ENCODE measurements at regions not wholly inside any gene's neighbourhood (a gene's known extent, or its start where the extent isn't known, plus 50 kb on each side); places are given as distances from the start of the nearest gene placed in this dataset.

- Mint-ChIP-seq H3K36me3 (ENCODE audit: low read depth) (no peaks in the 10 kb centered on the region), H3K9me3 (no peaks in the 10 kb centered on the region), H3K4me1 (ENCODE audit: low read depth) (no peaks in the 10 kb centered on the region), H3K27me3 (ENCODE audit: low read depth) (no peaks in the 10 kb centered on the region), H3K4me3 (no peak overlapping the region), H3K27ac (no peak overlapping the region)
- no peak for DNase-seq (ENCODE audit: low spot score)
These were observed 127.0 kb upstream of the PMFBP1 start for GRCh38 chr16:72298961-72299360.

DNA sequence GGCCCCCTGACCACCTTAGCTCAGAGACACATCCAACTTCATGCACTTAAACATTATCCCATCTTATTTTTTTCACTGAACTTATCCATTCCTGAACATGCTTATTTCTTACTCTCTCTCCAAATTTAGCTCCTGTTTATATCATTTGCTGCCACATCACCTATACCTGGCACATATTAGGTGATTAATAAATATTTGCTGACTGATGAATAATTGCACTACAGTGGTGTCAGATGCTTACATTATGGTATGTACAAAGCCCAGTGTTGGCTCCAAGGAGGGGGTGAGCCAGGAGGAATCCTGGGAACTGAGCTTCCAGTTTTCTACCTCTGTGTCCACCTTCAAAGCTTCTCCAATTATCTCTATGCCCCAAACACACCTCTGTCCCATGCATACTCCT is 124.0 kb upstream of the PMFBP1 start:
- H3K36me3 Mint-ChIP-seq (ENCODE audit: low read depth): no peaks in the 10 kb centered on the region
- no peak overlapping the region for H3K4me3 Mint-ChIP-seq
- H3K27ac Mint-ChIP-seq: no peak overlapping the region
- no peaks in the 10 kb centered on the region for H3K27me3 Mint-ChIP-seq (ENCODE audit: low read depth)
- H3K4me1 Mint-ChIP-seq (ENCODE audit: low read depth): no peaks in the 10 kb centered on the region
- no peaks in the 10 kb centered on the region for H3K9me3 Mint-ChIP-seq
- DNase-seq (ENCODE audit: low spot score): no peak

GRCh38 chr16:72291531-72291981 is 119.6 kb upstream of the PMFBP1 start:
- no peak overlapping the region for H3K4me3 Mint-ChIP-seq
- H3K4me1 Mint-ChIP-seq (ENCODE audit: low read depth): no peaks in the 10 kb centered on the region
- no peaks in the 10 kb centered on the region for H3K27me3 Mint-ChIP-seq (ENCODE audit: low read depth)
- no peaks in the 10 kb centered on the region for H3K9me3 Mint-ChIP-seq
- H3K27ac Mint-ChIP-seq: no peak overlapping the region
- H3K36me3 Mint-ChIP-seq (ENCODE audit: low read depth): no peaks in the 10 kb centered on the region
- no peak for DNase-seq (ENCODE audit: low spot score)

GRCh38 chr16:72291121-72291520 is 119.2 kb upstream of the PMFBP1 start:
- Mint-ChIP-seq H3K4me3 (no peak overlapping the region), H3K36me3 (ENCODE audit: low read depth) (no peaks in the 10 kb centered on the region), H3K9me3 (no peaks in the 10 kb centered on the region), H3K27me3 (ENCODE audit: low read depth) (no peaks in the 10 kb centered on the region), H3K4me1 (ENCODE audit: low read depth) (no peaks in the 10 kb centered on the region), H3K27ac (no peak overlapping the region)
- DNase-seq (ENCODE audit: low spot score): no peak

DNA sequence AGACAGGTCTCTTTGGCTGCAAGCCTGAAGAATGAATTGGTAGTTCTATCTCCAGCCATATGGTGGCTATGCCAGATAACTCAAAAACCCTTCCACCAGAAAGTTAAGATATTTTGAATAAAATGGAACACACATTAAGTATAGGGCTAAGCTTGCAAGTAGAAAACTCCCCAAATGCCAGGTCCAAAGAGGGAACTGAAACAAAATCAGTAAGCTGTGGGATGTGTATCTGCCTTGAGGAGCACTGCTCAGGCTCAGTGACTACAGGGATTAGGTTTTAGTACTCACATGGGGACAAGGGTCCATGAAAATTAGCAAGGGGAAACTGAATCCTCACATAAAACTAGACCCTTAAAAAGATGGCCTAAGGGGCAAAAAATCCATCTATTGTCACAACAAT is 115.7 kb upstream of the PMFBP1 start:
- Mint-ChIP-seq H3K9me3 (no peaks in the 10 kb centered on the region), H3K4me1 (ENCODE audit: low read depth) (no peaks in the 10 kb centered on the region), H3K4me3 (no peak overlapping the region), H3K27me3 (ENCODE audit: low read depth) (no peaks in the 10 kb centered on the region), H3K27ac (no peak overlapping the region), H3K36me3 (ENCODE audit: low read depth) (no peaks in the 10 kb centered on the region)
- DNase-seq (ENCODE audit: low spot score): no peak

DNA sequence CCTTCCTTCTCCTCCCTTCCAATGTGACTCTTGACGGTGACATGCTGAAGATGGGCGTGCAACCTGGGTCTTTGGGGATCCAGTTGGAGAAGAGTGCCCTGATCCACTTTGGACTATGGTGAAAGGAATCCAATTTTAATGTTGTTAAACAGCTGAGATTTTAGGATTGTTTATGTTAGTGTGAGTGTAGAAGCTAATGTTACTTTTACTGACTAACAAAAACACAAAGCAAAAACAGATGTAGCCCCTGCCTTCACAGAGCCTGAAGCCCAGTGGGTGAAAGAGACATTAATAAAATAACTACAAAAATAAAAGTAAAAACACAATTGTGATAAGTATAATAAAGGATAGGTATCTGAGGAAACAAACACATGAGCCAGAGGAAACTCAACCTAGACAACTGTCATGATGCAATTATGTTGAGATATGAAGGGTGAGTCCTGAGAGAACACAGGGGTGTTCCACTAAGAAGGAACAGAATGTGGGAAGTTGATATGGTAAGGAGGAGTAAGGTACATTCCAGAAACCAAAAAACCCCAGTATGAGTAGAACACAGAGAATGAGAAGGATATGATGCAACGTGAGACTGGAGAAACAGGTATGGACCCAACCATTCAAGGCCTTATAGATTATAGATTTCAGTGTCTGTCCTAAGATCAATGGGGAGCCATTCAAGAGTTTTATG is 115.1 kb upstream of the PMFBP1 start:
- Mint-ChIP-seq H3K27me3 (ENCODE audit: low read depth) (no peaks in the 10 kb centered on the region), H3K9me3 (no peaks in the 10 kb centered on the region), H3K36me3 (ENCODE audit: low read depth) (no peaks in the 10 kb centered on the region), H3K4me3 (no peak overlapping the region), H3K4me1 (ENCODE audit: low read depth) (no peaks in the 10 kb centered on the region), H3K27ac (no peak overlapping the region)
- no peak for DNase-seq (ENCODE audit: low spot score)

GRCh38 chr16:72285728-72286127 is 113.8 kb upstream of the PMFBP1 start:
- no peaks in the 10 kb centered on the region for H3K4me1 Mint-ChIP-seq (ENCODE audit: low read depth)
- H3K9me3 Mint-ChIP-seq: no peaks in the 10 kb centered on the region
- no peaks in the 10 kb centered on the region for H3K27me3 Mint-ChIP-seq (ENCODE audit: low read depth)
- H3K4me3 Mint-ChIP-seq: no peak overlapping the region
- no peak for DNase-seq (ENCODE audit: low spot score)
- no peak overlapping the region for H3K27ac Mint-ChIP-seq
- no peaks in the 10 kb centered on the region for H3K36me3 Mint-ChIP-seq (ENCODE audit: low read depth)

DNA sequence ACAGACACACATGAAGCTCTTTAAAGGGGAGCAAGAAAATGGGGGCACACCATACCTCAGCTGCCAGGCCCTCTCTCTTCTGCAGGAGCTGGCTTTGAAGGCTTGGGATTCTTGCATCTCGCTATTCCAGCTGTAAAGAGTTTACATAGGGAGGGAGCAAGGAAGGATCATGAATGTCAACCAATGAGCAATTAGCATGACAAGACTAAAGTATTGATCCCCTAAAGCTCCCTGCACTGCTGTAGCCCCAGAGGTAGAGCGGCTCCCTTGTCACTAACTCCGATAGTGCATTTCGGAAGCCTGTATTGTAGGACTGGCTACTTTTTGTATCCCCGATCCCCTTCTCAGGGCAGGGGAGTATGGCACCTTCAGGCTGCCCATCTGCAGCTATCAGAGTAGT is 113.4 kb upstream of the PMFBP1 start:
- no peaks in the 10 kb centered on the region for H3K9me3 Mint-ChIP-seq
- no peak overlapping the region for H3K27ac Mint-ChIP-seq
- no peaks in the 10 kb centered on the region for H3K4me1 Mint-ChIP-seq (ENCODE audit: low read depth)
- no peak overlapping the region for H3K4me3 Mint-ChIP-seq
- H3K27me3 Mint-ChIP-seq (ENCODE audit: low read depth): no peaks in the 10 kb centered on the region
- DNase-seq (ENCODE audit: low spot score): no peak
- H3K36me3 Mint-ChIP-seq (ENCODE audit: low read depth): no peaks in the 10 kb centered on the region

DNA sequence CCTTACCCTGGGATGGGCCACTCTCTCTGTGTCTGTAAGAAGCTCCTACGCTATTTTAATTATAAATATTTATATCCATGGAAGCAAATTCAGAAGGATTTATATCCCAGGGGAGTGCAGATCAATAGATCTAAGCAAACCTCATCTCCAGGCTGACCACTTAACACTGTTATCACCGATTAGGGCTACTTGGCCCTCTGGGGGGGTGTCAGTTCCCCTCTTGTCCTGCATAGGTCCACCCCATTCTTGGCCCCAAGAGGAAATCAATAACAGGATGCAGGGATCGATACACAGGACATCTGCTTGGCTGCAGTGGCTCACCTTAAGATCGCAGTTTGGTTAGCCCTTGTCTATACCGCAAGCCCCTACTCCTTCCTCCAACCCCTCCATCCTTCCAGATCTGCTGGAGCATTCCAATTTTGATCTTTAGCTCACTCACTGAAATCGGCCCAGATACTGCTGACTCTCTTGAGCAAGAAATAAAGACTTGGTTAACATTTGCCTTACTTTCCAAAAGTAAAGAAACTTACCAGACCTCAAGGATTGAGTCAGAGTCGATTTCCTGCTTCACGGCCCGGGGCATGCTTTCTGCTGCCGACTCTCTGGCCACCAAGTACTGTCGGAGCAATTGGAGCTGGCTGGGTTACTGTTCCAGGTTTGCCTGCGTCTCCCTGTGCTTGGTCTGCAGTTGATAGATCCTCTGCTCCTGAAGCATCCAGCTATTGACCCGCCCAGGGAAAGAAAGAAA is 112.3 kb upstream of the PMFBP1 start:
- H3K27me3 Mint-ChIP-seq (ENCODE audit: low read depth): no peaks in the 10 kb centered on the region
- DNase-seq (ENCODE audit: low spot score): no peak
- H3K4me1 Mint-ChIP-seq (ENCODE audit: low read depth): no peaks in the 10 kb centered on the region
- H3K9me3 Mint-ChIP-seq: no peaks in the 10 kb centered on the region
- no peak overlapping the region for H3K4me3 Mint-ChIP-seq
- H3K27ac Mint-ChIP-seq: no peak overlapping the region
- no peaks in the 10 kb centered on the region for H3K36me3 Mint-ChIP-seq (ENCODE audit: low read depth)

GRCh38 chr16:72282362-72282761 is 110.4 kb upstream of the PMFBP1 start:
- no peak overlapping the region for H3K4me3 Mint-ChIP-seq
- no peak for DNase-seq (ENCODE audit: low spot score)
- H3K9me3 Mint-ChIP-seq: no peaks in the 10 kb centered on the region
- no peak overlapping the region for H3K27ac Mint-ChIP-seq
- H3K36me3 Mint-ChIP-seq (ENCODE audit: low read depth): no peaks in the 10 kb centered on the region
- H3K4me1 Mint-ChIP-seq (ENCODE audit: low read depth): no peaks in the 10 kb centered on the region
- H3K27me3 Mint-ChIP-seq (ENCODE audit: low read depth): no peaks in the 10 kb centered on the region

DNA sequence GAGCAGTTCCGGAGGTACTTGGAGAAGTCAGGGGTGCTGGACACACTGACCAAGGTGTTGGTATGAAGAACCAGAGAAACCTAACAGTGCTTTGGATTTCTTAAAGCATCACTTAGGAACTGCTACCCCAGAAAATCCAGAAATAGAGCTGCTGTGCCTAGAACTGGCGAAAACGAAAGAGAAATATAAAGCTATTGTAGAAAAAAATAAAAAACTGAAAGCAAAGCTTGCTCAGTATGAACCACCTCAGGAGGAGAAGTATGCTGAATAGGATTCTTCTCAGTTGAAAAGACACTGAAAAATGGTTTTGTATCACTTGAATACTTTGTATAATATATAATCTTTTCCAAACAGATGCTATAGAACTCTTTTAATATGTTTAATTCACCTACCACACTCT is 106.3 kb upstream of the PMFBP1 start:
- no peak overlapping the region for H3K4me3 Mint-ChIP-seq
- no peak for DNase-seq (ENCODE audit: low spot score)
- no peak overlapping the region for H3K27ac Mint-ChIP-seq
- no peaks in the 10 kb centered on the region for H3K4me1 Mint-ChIP-seq (ENCODE audit: low read depth)
- no peaks in the 10 kb centered on the region for H3K36me3 Mint-ChIP-seq (ENCODE audit: low read depth)
- peaks cover 2% of the 10 kb centered on the region for H3K27me3 Mint-ChIP-seq (ENCODE audit: low read depth)
- no peaks in the 10 kb centered on the region for H3K9me3 Mint-ChIP-seq

DNA sequence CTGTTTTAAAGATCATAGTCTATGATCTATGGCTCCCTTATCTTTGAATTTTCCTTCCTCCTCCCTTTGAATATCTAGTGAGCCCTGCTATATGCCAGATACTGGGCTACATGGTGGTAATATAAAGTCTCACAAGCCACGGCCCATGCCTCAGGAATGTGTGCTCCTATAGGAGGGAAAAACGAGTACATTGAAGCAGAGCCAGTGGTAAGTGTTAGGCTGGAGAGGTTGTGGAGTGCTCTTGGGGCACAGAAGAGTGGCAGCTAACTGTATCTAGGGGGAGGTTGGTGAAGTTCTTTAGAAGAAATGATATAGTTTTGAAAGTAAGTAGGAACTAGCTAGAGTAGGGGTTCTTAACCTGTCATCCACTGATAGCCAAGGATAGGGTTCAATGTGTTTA is 105.8 kb upstream of the PMFBP1 start:
- no peak overlapping the region for H3K4me3 Mint-ChIP-seq

GRCh38 chr16:72271699-72272240 is 99.8 kb upstream of the PMFBP1 start:
- Mint-ChIP-seq H3K4me1 (ENCODE audit: low read depth) (no peaks in the 10 kb centered on the region), H3K9me3 (no peaks in the 10 kb centered on the region), H3K27ac (no peak overlapping the region), H3K4me3 (no peak overlapping the region), H3K36me3 (ENCODE audit: low read depth) (no peaks in the 10 kb centered on the region), H3K27me3 (ENCODE audit: low read depth) (peaks cover 2% of the 10 kb centered on the region)
- no peak for DNase-seq (ENCODE audit: low spot score)

More for the DNA sequence above, 105.8 kb upstream of the PMFBP1 start:
- no peak for DNase-seq (ENCODE audit: low spot score)
- Mint-ChIP-seq H3K27ac (no peak overlapping the region), H3K36me3 (ENCODE audit: low read depth) (no peaks in the 10 kb centered on the region), H3K9me3 (no peaks in the 10 kb centered on the region), H3K4me1 (ENCODE audit: low read depth) (no peaks in the 10 kb centered on the region), H3K27me3 (ENCODE audit: low read depth) (peaks cover 2% of the 10 kb centered on the region)

DNA sequence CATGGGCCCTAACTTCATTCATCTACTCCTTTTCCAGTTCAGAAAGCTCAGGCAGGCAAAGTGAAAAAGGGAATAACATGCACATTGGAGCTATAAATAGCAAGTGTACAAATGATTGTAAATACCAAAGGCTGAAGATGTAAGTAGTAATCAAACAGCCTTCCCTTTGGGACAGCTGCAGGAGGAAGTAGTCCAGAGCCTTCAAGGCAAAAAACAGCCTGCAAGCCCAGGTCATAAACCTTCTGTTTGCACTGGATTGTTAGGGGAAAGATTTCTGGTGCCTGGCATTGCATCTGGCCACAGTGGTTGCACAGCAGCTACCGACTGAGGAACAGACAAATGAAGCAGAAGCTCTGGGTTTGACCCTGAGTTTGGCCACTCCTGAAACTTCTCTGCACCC is 98.6 kb upstream of the PMFBP1 start:
- Mint-ChIP-seq H3K4me3 (no peak overlapping the region), H3K4me1 (ENCODE audit: low read depth) (no peaks in the 10 kb centered on the region), H3K9me3 (no peaks in the 10 kb centered on the region), H3K27me3 (ENCODE audit: low read depth) (peaks cover 2% of the 10 kb centered on the region), H3K27ac (no peak overlapping the region), H3K36me3 (ENCODE audit: low read depth) (no peaks in the 10 kb centered on the region)
- no peak for DNase-seq (ENCODE audit: low spot score)
